ENCODE measurements at regions not wholly inside any gene's neighbourhood (a gene's known extent, or its start where the extent isn't known, plus 50 kb on each side); places are given as distances from the start of the nearest gene placed in this dataset.

- no peaks in the 10 kb centered on the region for H3K27me3 ChIP-seq (ENCODE audit: control insufficient read depth, insufficient read depth, low read length)
- H3K4me3 ChIP-seq (ENCODE audit: low read depth, low read length): no peak overlapping the region
- no peak for DNase-seq (ENCODE audit: low read depth)
- no peak for FAIRE-seq
- H3K36me3 ChIP-seq (ENCODE audit: control insufficient read depth, insufficient read depth, low read length): no peaks in the 10 kb centered on the region
- TF ChIP-seq CTCF (IDR thresholded peaks at IDR 0.05; ENCODE audit: insufficient read depth, low read length, severe bottlenecking): no peak
Measured at GRCh38 chr5:43917925-43918324, 314.9 kb downstream of the NNT start.

- no peak for FAIRE-seq
- no peaks in the 10 kb centered on the region for H3K27me3 ChIP-seq (ENCODE audit: control insufficient read depth, insufficient read depth, low read length)
- no peaks in the 10 kb centered on the region for H3K36me3 ChIP-seq (ENCODE audit: control insufficient read depth, insufficient read depth, low read length)
- no peak for DNase-seq (ENCODE audit: low read depth)
- no peak overlapping the region for H3K4me3 ChIP-seq (ENCODE audit: low read depth, low read length)
- TF ChIP-seq CTCF (IDR thresholded peaks at IDR 0.05; ENCODE audit: insufficient read depth, low read length, severe bottlenecking): no peak
Measured at GRCh38 chr5:43903129-43903528, 300.1 kb downstream of the NNT start.

GRCh38 chr5:43900974-43901373 is 298.0 kb downstream of the NNT start:
- DNase-seq (ENCODE audit: low read depth) (no peak), FAIRE-seq (no peak)
- Histone ChIP-seq H3K4me3 (ENCODE audit: low read depth, low read length) (no peak overlapping the region), H3K27me3 (ENCODE audit: control insufficient read depth, insufficient read depth, low read length) (no peaks in the 10 kb centered on the region), H3K36me3 (ENCODE audit: control insufficient read depth, insufficient read depth, low read length) (no peaks in the 10 kb centered on the region)
- no peak for TF ChIP-seq CTCF (IDR thresholded peaks at IDR 0.05; ENCODE audit: insufficient read depth, low read length, severe bottlenecking)

- DNase-seq (ENCODE audit: low read depth) (no peak), FAIRE-seq (no peak)
- H3K36me3 ChIP-seq (ENCODE audit: control insufficient read depth, insufficient read depth, low read length): no peaks in the 10 kb centered on the region
- H3K4me3 ChIP-seq (ENCODE audit: low read depth, low read length): no peak overlapping the region
- TF ChIP-seq CTCF (IDR thresholded peaks at IDR 0.05; ENCODE audit: insufficient read depth, low read length, severe bottlenecking): no peak
- no peaks in the 10 kb centered on the region for H3K27me3 ChIP-seq (ENCODE audit: control insufficient read depth, insufficient read depth, low read length)
Measured at GRCh38 chr5:43895876-43896275, 292.9 kb downstream of the NNT start.

GRCh38 chr5:43893951-43894684 is 291.1 kb downstream of the NNT start:
- TF ChIP-seq CTCF (IDR thresholded peaks at IDR 0.05; ENCODE audit: insufficient read depth, low read length, severe bottlenecking): no peak
- Histone ChIP-seq H3K36me3 (ENCODE audit: control insufficient read depth, insufficient read depth, low read length) (no peaks in the 10 kb centered on the region), H3K4me3 (ENCODE audit: low read depth, low read length) (no peak overlapping the region), H3K27me3 (ENCODE audit: control insufficient read depth, insufficient read depth, low read length) (no peaks in the 10 kb centered on the region)
- FAIRE-seq: no peak
- no peak for DNase-seq (ENCODE audit: low read depth)

- no peak for FAIRE-seq
- Histone ChIP-seq H3K36me3 (ENCODE audit: control insufficient read depth, insufficient read depth, low read length) (no peaks in the 10 kb centered on the region), H3K27me3 (ENCODE audit: control insufficient read depth, insufficient read depth, low read length) (no peaks in the 10 kb centered on the region), H3K4me3 (ENCODE audit: low read depth, low read length) (no peak overlapping the region)
- DNase-seq (ENCODE audit: low read depth): no peak
- TF ChIP-seq CTCF (IDR thresholded peaks at IDR 0.05; ENCODE audit: insufficient read depth, low read length, severe bottlenecking): no peak
Measured at GRCh38 chr5:43891112-43891511, 288.1 kb downstream of the NNT start.
